HG02759 (cell line): ENCODE measurements at regions not wholly inside any gene's neighbourhood (a gene's known extent, or its start where the extent isn't known, plus 50 kb on each side); places are given as distances from the start of the nearest gene placed in this dataset.
"Not testable (repeated sequence)": the region's sequence is repeated elsewhere in the genome, so short reads cannot be mapped to it uniquely, and the experiment has no call there.

Experiments used
- ATAC-seq: cut with Tn5 transposase; IDR thresholded peaks from one replicate; pipeline ENCODE4 v1.9.1; 2021; ENCODE audit warnings: mild to moderate bottlenecking, moderate library complexity; ENCODE audit not compliant: unreplicated experiment

DNA sequence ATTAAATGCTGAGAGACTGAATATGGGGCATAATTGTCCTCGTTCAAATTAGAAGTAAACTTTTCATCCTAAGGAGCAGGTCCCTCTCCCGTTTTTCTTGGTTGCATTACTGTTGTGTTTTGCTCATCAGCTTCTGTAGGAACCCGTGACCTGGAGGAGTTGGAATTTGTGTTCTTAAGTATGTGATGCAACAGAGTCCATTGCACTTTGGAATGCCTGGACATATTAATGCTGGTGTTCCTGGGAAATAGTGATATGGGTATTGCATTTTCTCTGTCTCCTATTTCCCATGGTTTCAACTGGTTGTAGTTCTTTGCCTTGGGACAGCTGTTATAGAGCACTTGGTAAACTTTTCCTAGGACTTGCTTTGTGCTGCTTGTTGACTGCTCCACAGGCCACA is 417.8 kb upstream of the LCORL start:
- ATAC-seq = no peak

DNA sequence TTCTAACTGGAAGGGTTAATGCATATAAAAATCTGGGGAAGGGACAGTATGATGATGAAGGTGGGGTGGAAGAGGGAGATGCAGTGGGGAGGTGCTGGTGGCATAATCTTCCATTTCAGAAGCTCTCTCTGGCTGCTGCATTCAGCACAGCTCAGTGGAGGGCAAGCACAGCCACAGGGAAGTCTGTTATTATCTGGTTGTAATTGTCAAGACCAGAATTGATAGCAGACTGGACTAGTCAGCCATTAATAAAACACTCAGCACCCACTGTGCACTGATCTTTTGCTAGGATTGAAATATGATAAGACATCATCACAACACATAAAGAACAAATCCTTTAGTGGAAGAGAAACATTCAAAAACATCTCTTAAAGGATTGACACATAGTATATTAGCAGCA is 414.2 kb upstream of the LCORL start:
- ATAC-seq = no peak

DNA sequence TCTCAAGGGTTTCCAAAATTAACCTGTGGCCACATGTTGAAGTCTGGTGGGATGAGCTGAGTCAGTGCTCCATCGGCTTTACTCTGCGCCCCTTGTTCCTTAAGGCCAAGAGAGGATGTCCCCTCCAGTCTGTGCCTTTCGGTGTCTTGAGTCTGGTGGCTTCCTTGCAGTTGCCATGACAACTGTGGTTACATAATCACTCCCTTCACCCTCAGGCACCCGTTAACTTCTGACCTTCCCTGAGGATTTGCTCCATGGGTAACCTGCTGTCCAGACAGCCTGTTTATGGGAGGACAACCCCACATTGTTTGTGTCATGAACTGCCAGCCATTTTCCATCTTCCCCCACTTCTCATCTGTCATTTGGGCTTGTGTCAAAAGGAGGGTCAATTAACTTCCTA is 401.1 kb upstream of the LCORL start:
- ATAC-seq = no peak

DNA sequence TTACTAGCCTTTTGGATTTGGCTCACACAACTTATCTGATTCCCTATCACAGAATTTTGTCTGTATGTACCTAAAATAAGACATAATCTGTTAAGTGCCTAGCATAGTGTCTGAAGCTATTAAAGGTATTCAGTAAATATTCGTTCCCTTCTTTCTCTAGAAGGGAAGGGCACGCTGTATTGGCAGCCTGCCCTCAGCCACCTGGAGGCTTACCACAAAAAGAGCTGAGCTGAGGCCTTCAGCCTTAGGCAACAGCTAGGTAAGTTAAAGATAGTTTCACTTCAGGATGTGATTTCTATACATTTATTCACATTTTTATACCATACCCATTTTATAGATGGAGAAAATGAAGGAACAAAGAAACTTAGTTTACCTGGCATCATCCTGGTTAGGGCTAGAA is 400.0 kb upstream of the LCORL start:
- no peak for ATAC-seq

DNA sequence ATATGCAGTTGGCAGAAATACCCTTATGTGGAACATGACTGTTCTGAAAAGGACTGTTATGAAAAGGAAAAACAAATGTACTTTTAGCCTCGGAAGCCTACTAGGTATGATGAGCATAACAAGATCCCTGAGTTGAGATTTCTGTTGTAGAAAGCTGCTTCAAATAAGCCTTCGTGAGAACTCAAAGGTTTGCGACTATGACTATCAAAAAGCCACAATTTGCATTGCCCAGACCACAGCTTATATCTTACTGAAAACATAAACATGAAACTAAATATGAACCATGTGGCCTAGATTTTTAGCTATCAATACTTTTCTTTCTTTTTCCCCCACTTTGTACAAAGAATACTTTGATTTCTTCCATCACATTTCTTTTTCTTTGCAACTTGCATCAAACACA is 398.2 kb upstream of the LCORL start:
- no peak for ATAC-seq

DNA sequence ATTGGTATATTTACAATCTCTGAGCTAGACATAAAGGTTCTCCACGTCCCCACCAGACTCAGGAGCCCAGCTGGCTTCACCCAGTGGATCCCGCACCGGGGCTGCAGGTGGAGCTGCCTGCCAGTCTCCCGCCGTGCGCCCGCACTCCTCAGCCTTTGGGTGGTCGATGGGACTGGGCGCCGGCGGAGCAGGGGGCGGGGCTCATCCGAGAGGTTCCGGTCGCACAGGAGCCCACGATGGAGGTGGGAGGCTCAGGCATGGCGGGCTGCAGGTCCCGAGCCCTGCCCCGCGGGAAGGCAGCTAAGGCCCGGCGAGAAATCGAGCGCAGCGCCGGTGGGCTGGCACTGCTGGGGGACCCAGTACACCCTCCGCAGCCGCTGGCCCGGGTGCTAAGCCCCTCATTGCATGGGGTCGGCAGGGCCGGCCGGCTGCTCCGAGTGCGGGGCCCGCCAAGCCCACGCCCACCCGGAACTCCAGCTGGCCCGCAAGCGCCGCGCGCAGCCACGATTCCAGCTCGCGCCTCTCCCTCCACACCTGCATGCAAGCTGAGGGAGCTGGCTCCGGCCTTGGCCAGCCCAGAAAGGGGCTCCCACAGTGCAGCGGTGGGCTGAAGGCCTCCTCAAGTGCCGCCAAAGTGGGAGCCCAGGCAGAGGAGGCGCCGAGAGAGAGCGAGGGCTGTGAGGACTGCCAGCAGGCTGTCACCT is 396.8 kb upstream of the LCORL start:
- ATAC-seq = not testable (repeated sequence)

DNA sequence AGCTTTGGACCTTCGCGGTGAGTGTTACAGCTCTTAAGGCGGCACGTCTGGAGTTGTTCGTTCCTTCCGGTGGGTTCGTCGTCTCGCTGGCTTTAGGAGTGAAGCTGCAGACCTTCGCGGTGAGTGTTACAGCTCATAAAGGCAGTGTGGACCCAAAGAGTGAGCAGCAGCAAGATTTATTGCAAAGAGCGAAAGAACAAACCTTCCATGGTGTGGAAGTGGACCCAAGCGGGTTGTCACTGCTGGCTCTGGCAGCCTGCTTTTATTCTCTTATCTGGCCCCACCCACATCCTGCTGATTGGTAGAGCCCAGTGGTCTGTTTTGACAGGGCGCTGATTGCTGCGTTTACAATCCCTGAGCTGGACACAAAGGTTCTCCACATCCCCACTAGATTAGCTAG is 396.1 kb upstream of the LCORL start:
- ATAC-seq = not testable (repeated sequence)

DNA sequence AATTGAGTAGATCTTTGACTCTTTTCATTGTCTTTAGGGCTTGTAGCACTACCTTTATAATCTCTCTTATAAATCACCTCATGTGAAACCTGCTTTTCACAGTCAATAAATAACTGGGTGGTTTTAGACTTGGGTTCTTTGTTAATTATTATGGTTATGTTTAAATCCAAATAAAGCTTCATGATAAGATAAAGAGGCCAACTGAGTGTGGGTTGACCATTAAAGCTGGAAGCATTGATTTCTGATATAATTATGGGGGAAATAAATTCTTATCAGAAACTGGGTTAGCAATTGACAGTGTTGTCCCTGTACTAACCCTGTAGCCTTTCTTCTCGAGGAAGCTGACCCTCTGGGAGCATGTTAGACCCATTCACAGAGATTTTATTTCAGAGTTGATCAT is 384.7 kb upstream of the LCORL start:
- no peak for ATAC-seq

DNA sequence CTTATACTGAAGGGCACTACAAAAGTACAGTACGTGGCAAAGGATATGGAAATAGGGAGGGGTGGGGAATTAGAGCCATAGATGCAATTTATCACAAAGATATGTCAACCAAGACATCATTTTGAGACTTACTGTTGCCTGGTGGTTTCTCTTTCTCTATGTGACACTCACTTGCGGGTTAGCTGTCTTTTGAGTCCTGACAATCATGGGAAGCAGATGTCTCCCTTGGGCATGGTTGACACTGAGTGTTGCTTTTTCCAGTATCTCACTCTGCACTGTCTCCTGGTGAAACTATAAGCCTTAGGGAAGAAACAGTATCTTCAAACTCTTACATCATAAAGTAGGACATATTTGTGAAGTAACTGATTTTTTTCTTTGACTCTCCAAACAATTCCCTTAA is 383.5 kb upstream of the LCORL start:
- no peak for ATAC-seq

DNA sequence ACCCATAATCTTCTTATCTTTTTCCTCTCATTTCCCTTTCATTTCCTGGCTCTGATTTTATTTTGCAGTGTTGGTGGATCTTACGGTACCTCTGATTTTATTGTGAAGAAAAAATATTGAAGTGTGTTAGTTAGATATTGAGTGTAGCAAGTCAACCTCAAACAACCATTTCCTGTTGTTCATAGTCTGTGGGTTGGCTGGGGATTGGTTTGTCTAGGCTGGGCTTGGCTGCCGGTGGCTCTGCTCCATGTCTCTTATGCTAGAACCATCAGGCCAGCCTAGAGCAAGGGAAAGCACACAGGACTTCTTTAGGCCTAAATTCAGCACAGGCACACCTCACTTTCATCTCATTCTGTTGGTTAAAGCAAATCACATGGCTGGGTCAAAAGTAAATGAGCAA is 383.1 kb upstream of the LCORL start:
- ATAC-seq = no peak

DNA sequence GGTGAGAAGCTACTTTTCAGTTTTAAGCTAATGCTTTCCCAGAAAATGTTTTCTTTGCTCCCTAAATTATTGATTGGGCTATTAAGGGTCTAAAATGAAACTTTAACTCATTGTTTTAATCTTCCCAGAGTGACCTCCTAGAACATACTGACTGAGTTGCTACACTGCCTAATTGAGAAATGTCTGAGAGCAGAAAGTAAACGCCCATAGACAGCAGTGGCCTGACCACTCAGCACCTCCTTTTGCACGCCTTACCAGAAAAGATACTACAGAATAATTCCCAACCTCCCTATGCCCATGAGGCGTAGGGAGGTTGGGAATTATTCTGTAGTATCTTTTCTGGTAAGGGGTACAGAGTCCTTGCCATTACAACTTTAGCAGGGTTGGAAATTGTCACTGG is 381.8 kb upstream of the LCORL start:
- no peak for ATAC-seq

DNA sequence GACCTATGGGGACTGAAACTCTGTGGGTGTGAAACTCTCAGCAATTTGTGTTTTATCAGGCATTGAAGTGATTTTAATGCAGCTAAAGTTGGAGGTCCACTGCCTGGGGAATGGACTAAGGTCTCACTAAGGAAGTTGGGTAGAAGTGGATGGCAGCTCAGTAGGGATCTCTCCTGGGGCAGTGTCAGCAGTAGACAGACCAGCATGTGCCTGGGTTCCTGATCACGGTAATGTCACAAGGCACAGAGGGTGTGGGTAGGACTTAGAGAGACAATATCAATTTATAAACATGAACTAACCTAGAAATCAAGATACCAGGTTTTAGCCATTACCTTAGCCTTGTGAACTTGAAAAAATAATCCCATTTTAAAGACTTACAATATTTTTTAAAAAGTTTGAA is 380.3 kb upstream of the LCORL start:
- no peak for ATAC-seq

DNA sequence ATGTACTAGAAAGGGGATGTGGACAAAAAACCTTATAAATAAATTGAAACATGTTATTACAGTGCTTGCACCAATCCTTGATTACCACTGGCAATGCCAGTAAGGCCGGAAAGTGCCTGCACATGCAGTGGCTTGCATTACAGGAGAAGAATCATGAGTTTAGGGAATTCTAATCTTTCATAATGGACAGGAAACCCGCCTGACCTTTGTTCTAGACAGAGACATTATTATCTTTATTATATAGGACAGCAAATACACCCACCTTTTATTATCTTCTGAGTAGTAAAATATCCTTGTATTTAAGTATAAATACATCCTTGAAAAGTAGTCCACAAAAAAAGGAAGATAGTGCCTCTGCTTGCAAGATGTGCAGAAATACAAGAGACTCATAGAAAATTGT is 379.9 kb upstream of the LCORL start:
- ATAC-seq = no peak

DNA sequence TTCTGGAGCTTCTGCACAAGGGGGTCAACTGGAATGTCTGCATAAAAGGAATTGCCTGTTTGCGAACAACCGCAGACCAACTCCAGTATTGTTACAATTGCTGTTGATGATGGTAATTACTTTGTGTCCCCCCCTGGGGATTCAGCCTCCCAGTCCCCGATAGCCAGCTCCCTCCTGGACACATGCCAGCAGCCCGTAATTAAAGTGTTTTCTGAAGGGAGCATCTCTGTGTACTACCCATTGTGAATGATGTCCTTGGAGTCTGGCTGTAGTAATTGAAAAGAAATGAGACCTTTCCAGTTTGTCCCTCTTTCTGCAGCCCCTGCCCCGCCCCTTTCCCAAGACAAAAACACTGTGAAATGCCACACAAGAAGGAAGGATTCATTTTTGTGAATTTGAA is 377.1 kb upstream of the LCORL start:
- no peak for ATAC-seq

DNA sequence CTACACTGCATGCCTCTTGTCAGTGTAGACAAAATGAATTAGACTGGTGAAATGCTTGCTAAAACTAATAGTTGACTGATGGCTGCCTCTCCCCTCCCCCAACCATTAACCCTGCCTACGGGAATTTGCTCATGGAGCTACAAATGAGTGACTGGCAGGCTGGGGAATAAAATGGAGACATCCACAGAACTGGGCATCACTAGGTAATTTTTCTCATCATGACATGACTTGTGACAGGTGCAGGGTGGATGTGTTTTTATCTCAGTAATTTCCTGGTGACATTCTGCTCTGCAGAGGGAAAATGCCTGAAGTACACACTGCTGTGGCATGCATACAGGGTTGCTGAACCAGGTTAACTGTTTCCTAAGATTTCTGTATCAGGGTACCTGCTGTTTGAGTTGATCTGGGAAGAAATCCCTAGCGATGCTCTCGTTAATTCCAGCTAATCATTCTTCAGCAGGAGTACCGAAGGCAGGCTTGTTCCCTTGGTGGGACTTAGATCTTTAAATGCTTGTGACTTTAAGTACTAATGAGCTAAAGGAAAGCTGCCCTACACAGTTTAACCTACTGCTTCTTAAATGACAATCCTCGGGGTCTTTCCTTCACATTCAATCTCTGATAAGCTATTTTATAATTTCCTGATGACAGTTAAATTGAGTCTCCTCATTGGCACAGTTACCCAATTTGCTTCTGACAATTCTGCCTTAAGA is 376.3 kb upstream of the LCORL start:
- ATAC-seq = no peak

DNA sequence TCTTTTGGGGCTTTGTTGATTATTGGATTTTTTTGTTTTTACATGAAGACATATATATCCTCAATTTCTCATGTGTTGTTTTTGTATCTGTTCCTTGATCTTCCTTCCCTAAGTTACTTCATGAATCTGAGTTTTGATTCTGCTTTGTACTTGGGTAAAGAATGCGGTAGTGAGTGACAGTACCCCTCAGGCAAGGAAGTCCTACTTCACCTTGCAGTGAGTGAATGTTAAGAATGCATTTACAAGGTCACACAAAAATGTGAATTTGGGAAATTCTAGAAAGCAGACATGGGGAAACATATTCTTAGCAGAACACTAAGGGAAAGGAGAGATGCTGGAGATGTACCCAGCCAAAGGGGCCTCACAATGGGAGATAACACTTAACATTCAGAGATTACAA is 373.1 kb upstream of the LCORL start:
- no peak for ATAC-seq

DNA sequence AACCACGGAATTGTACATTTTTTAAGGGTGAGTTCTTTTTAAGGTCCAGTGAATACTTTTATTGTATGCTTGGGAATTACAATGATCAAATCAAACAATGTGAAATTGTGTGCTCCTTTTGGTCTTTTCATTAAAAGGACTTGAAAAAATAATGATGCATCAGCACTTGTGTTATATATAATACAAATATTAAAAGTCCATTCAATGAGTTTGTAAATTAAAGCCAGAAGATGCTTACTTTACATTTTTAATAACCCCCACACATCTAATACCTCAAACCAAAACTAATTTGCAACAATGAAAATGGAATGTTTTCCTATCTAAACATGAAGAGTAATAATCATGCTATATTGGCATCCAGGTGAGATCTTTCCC is 369.8 kb upstream of the LCORL start:
- no peak for ATAC-seq

DNA sequence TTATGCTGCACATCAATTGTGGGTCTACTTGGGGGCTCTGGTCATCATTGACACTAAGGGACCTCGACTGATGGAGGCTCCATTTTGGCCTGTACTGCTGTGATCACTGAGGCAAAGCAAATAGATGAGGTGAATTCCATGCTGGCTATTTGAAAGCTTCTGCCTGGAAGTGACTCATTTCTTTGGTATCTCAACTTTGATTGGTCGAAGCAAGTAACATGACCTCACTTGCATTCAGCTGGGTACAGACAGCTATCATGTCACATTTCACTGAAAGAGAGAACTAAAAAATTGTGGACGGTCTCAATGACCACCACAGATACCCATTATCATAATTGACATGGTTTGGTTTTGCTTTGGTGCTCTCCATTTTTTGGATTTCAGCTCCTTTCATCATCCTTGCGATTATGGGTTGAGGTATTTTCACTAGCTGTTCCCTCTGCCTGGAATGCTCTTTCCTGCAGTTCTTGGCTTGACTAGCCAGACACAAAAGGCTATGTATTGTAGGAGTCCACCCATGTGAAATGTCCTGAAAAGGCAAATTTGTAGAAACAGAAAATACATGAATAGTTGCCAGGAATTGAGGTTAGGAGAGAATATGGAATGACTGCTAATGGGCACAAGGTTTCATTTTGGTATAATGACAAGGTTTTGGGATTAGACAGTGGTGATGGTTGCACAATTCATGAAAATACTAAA is 369.2 kb upstream of the LCORL start:
- ATAC-seq = no peak

DNA sequence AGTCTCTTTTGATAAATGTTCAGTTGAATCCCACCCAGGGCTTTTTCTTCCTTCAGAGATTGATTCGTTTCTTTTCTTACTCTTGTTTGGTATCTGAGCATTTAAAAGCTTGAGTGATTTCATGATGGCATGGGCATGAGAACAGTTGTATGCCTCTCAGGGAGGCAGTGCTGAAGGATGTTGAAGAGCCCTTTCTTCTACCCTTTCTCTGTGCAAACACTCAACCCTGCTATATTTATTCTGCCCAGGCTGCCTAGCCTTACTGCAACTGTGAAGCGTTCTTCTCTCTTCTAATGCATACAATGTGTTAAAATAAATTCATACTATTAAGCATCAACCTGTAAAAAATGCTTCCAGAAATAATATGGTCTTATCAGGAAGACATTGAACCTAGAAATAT is 367.6 kb upstream of the LCORL start:
- no peak for ATAC-seq

DNA sequence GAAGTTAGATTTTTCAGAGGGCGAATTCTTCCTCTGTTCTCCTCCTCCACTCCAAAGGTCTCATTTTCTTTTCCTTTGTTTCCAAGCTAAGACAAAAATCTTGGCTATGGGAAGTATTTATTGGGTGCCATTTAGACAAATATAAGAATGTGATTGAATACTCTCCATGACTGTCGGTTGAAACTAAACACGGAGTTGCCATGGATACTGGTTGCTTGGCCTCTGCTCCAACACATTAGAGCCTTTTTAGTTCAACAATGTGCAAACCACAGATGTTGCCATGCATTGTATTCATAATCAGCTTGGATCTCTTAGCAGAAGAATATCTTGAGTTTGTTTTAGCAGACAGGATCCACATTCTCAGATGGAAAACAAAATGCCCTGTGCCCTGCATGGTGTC is 366.5 kb upstream of the LCORL start:
- ATAC-seq = no peak

DNA sequence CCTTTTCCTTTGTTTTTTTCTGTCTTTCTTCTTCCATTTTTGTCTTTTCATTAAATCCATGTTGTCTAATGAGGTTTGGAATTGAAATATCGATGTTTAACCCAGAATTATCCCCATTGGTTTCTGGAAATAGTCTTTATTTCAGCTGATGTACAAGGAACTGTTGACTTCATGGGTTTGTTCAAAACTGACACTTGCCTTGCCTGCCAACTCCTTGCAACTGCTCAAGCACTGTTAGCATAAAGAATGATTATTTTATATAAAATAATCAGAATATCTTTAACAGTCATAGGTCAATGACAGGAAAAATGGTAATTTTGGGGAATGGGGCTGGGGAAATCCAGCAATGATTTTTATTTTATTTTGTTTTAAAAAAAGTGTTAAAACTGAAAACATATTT is 359.6 kb upstream of the LCORL start:
- no peak for ATAC-seq

DNA sequence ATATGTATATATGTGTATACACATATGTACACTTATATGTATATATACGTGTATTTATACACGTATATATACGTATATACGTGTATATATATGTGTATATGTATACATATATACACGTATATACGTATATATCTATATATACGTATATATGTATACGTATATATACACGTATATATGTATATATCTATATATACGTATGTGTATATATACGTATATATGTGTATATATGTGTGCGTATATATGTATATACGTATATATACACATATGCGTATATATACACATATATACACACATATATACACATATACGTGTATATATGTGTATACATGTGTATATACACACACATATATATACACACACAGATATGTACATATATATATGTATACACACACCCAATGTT is 348.0 kb upstream of the LCORL start:
- no peak for ATAC-seq
